ENCODE measurements at regions not wholly inside any gene's neighbourhood (a gene's known extent, or its start where the extent isn't known, plus 50 kb on each side); places are given as distances from the start of the nearest gene placed in this dataset.

DNA sequence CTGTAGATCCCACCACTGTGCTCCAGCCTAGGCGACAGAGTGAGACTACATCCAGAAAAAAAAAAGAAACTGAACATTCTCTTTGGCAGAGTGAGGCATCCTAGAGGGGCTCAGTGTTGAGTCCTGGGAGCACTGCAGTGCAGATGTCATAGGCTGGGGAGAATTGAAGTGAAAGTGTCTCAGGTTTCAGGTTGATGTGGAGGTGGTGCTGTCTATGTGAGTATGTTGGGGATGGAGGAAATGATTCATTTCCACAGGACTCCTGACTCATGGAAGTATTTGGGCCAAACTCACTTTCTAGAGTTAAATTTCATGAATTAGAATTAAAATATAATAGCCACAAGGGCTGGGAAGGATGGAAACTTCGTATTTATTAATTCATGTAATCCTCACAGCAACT lies 134.4 kb upstream of the TSC22D1 start:
- TF ChIP-seq, protein P1, sequence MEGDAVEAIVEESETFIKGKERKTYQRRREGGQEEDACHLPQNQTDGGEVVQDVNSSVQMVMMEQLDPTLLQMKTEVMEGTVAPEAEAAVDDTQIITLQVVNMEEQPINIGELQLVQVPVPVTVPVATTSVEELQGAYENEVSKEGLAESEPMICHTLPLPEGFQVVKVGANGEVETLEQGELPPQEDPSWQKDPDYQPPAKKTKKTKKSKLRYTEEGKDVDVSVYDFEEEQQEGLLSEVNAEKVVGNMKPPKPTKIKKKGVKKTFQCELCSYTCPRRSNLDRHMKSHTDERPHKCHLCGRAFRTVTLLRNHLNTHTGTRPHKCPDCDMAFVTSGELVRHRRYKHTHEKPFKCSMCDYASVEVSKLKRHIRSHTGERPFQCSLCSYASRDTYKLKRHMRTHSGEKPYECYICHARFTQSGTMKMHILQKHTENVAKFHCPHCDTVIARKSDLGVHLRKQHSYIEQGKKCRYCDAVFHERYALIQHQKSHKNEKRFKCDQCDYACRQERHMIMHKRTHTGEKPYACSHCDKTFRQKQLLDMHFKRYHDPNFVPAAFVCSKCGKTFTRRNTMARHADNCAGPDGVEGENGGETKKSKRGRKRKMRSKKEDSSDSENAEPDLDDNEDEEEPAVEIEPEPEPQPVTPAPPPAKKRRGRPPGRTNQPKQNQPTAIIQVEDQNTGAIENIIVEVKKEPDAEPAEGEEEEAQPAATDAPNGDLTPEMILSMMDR (IDR thresholded peaks at IDR 0.05; ENCODE audit: poor library complexity): no peak
- TF ChIP-seq EZH2 (IDR thresholded peaks at IDR 0.05; ENCODE audit: borderline replicate concordance) (no peak), EZH2phosphoT487 (IDR thresholded peaks at IDR 0.05; ENCODE audit: low read depth, severe bottlenecking, unreplicated experiment) (no peak)
